K562 (cell line): ENCODE measurements at regions not wholly inside any gene's neighbourhood (a gene's known extent, or its start where the extent isn't known, plus 50 kb on each side); places are given as distances from the start of the nearest gene placed in this dataset.

Experiments used
- ATAC-seq: fragments of 200-7000 bp; cut with Tn5 transposase; 3 replicates; pipeline ENCODE4 v1.9.1; 2020; ENCODE audit warnings: moderate library complexity
- BruUV-seq: library from RNA; stranded (reverse); fragments of 400-500 nt; replicated peaks from 2 replicates; lab custom pipeline; 2021; lab: Mats Ljungman, UMichigan
- CTCF ChIA-PET: fragments of 300-600 bp; formaldehyde crosslinking; extraction: SDS; loops from one replicate; lab custom pipeline; 2021; ENCODE audit warnings: low intra/inter-chr PET ratio; lab: Yijun Ruan, JAX
- POLR2A ChIA-PET: fragments of 300-600, 350-650 bp; sonication (Branson Sonifier 250); formaldehyde crosslinking; extraction: SDS; loops from one replicate; lab custom pipeline; 2021; ENCODE audit warnings: antibody characterized with exemption, inconsistent platforms; lab: Yijun Ruan, JAX
- DNase-seq, 4 experiments: peaks; one replicate each; pipeline versions ENCODE4 v3.0.0 to v3.0.0-alpha.2; 2011 to 2018; ENCODE audit warnings: low spot score in 3 of 4, mixed read lengths in 3 of 4; ENCODE audit errors: extremely low read depth in 1 of 4
- FAIRE-seq: peaks from 2 replicates; lab custom pipeline; 2011; peaks lifted over from hg19 to GRCh38; lab: Jason Lieb, UNC
- H2AFZ ChIP-seq: 2 replicates; pipeline ENCODE4 v1.6.0; 2011; ENCODE audit warnings: low read depth, low read length, control low read depth, inconsistent platforms
- H3K27ac ChIP-seq: fragments of 200-600 bp; 3 replicates; pipeline ENCODE4 v1.8.0; 2011; ENCODE audit warnings: low read depth, mild to moderate bottlenecking, control low read depth, inconsistent platforms, low read length, moderate library complexity, mixed read lengths; ENCODE audit errors: extremely low read depth
- H3K27me3 ChIP-seq, 2 experiments: fragments of 300-600 bp in 1 of 2; 2 replicates in 1 of 2; 3 replicates in 1 of 2; pipeline versions ENCODE4 v1.6.0 to v1.8.0; 2011; ENCODE audit warnings: inconsistent platforms in 2 of 2, low read length in 2 of 2, mild to moderate bottlenecking in 1 of 2, mixed read lengths in 1 of 2, moderate library complexity in 1 of 2; ENCODE audit not compliant: control insufficient read depth in 2 of 2, insufficient read depth in 2 of 2
- H3K36me3 ChIP-seq: fragments of 300-600 bp; 3 replicates; pipeline ENCODE4 v1.8.0; 2011; ENCODE audit warnings: mild to moderate bottlenecking, low read length, inconsistent platforms; ENCODE audit not compliant: control insufficient read depth, insufficient read depth
- H3K4me1 ChIP-seq, 2 experiments: fragments of 200-600 bp in 1 of 2; replicated peaks in 1 of 2; 2 replicates in 1 of 2; 3 replicates in 1 of 2; pipeline versions ENCODE4 v1.5.1 to v1.8.0; 2011; ENCODE audit warnings: inconsistent platforms in 2 of 2, low read length in 2 of 2, mild to moderate bottlenecking in 1 of 2, mixed read lengths in 1 of 2, moderate library complexity in 1 of 2; ENCODE audit not compliant: control insufficient read depth in 2 of 2, insufficient read depth in 2 of 2
- H3K4me2 ChIP-seq: 2 replicates; pipeline ENCODE4 v1.6.1; 2011; ENCODE audit warnings: low read length, control low read depth, inconsistent platforms, mixed read lengths; ENCODE audit not compliant: insufficient read depth
- H3K4me3 ChIP-seq: fragments of 200-600 bp; sonication (generic), shearing (Covaris generic); 2 replicates; pipeline ENCODE4 v1.5.1; 2016; ENCODE audit warnings: control low read depth, inconsistent platforms
- H3K79me2 ChIP-seq: fragments of 200-600 bp; 3 replicates; pipeline ENCODE4 v1.8.0; 2011; ENCODE audit warnings: low read length, inconsistent platforms; ENCODE audit not compliant: control insufficient read depth, insufficient read depth
- H3K9ac ChIP-seq, 2 experiments: 2 replicates each; pipeline versions ENCODE4 v1.6.0 to v1.6.1; 2011; ENCODE audit warnings: low read depth in 2 of 2, low read length in 2 of 2, control low read depth in 1 of 2, inconsistent platforms in 1 of 2, mild to moderate bottlenecking in 1 of 2, mixed read lengths in 1 of 2; ENCODE audit not compliant: insufficient read depth in 1 of 2
- H3K9me1 ChIP-seq: one replicate; pipeline ENCODE4 v1.6.0; 2011; ENCODE audit warnings: inconsistent platforms, mild to moderate bottlenecking, low read length, moderate library complexity; ENCODE audit not compliant: control insufficient read depth, insufficient read depth
- H3K9me3 ChIP-seq: replicated peaks from 2 replicates; pipeline ENCODE4 v1.5.1; 2011; ENCODE audit warnings: low read depth, low read length, inconsistent platforms; ENCODE audit not compliant: control insufficient read depth, insufficient read depth
- H4K20me1 ChIP-seq: replicated peaks from 2 replicates; pipeline ENCODE4 v1.6.1; 2011; ENCODE audit warnings: low read length, inconsistent platforms, mixed read lengths; ENCODE audit not compliant: control insufficient read depth, insufficient read depth
- DDX20 ChIP-seq: fragments of 450-650 bp; IDR thresholded peaks from 2 replicates; pipeline ENCODE4 v1.6.1; 2016; ENCODE audit warnings: missing genetic modification characterization, low read depth, mild to moderate bottlenecking, missing compliant biosample characterization, moderate library complexity
- EGR1 ChIP-seq: fragments of 450-650 bp; conservative IDR thresholded peaks from 2 replicates; pipeline ENCODE4 v1.6.1; 2017; ENCODE audit warnings: mild to moderate bottlenecking
- EWSR1 ChIP-seq: fragments of 450-650 bp; IDR thresholded peaks from 2 replicates; pipeline ENCODE4 v1.6.1; 2018; ENCODE audit warnings: borderline replicate concordance, mild to moderate bottlenecking, low read depth, moderate library complexity; ENCODE audit not compliant: partially characterized antibody
- GATAD2B ChIP-seq: fragments of 450-650 bp; IDR thresholded peaks from 2 replicates; pipeline ENCODE4 v1.6.1; 2017; ENCODE audit warnings: mild to moderate bottlenecking, borderline replicate concordance
- KAT7 ChIP-seq: sonication (generic); formaldehyde crosslinking; IDR thresholded peaks from 2 replicates; pipeline ENCODE4 v1.8.0; 2022; ENCODE audit warnings: missing genetic modification reagents, mild to moderate bottlenecking, borderline replicate concordance
- KAT8 ChIP-seq: fragments of 450-650 bp; IDR thresholded peaks from 2 replicates; pipeline ENCODE4 v1.6.1; 2016; ENCODE audit warnings: low read depth, mild to moderate bottlenecking
- KLF16 ChIP-seq: IDR thresholded peaks from 2 replicates; pipeline ENCODE4 v1.6.1; 2016; ENCODE audit warnings: antibody characterized with exemption
- PYGO2 ChIP-seq: fragments of 450-650 bp; IDR thresholded peaks from 2 replicates; pipeline ENCODE4 v1.6.1; 2016; ENCODE audit warnings: mild to moderate bottlenecking, missing genetic modification characterization, moderate library complexity, missing compliant biosample characterization
- RAD51 ChIP-seq: fragments of 450-650 bp; IDR thresholded peaks from 2 replicates; pipeline ENCODE4 v1.7.1; 2016; ENCODE audit warnings: low read depth, mild to moderate bottlenecking, borderline replicate concordance
- TCF7 ChIP-seq: sonication (generic); IDR thresholded peaks from 2 replicates; pipeline ENCODE4 v1.6.1; 2016; ENCODE audit warnings: antibody characterized with exemption, borderline replicate concordance
- TGIF2 ChIP-seq: sonication (generic); formaldehyde crosslinking; IDR thresholded peaks from 2 replicates; pipeline ENCODE4 v1.8.1; 2022; ENCODE audit warnings: mild to moderate bottlenecking, missing genetic modification reagents, moderate library complexity
- ZNF324 ChIP-seq: fragments of 250-450 bp; sonication (Bioruptor Pico); IDR thresholded peaks from 2 replicates; pipeline ENCODE4 v1.4.0; 2020; ENCODE audit warnings: mild to moderate bottlenecking
- ZNF766 ChIP-seq: fragments of 200-800 bp; sonication (Bioruptor generic); conservative IDR thresholded peaks from 2 replicates; pipeline ENCODE4 v1.6.1; 2016; ENCODE audit warnings: missing genetic modification characterization, missing compliant biosample characterization
- WGBS: fragments of 100-300 bp; shearing (Covaris generic); methylation state at CpG from one replicate; pipeline ENCODE4 v1.1.6; 2016; ENCODE audit warnings: low coverage, mixed read lengths; ENCODE audit not compliant: insufficient coverage; ENCODE audit errors: missing lambda C conversion rate; 5-methylcytosine and 5-hydroxymethylcytosine counted together
- in situ Hi-C: fragments of 300-500 bp; cut with MboI; formaldehyde crosslinking; loops from 4 replicates; pipeline ENCODE4 v1.15.0; 2018; ENCODE audit warnings: inconsistent platforms, mixed read lengths
- intact Hi-C: fragments of 100-400 bp; cut with micrococcal nuclease; formaldehyde crosslinking; loops from 2 replicates; pipeline ENCODE4 v1.14.2; 2022

GRCh38 chr15:95948411-95948810, 382.1 kb upstream of the NR2F2 start:
- no peaks in the 10 kb centered on the region for H3K9me1 ChIP-seq
- peaks cover 0 to 6% of the 10 kb centered on the region in 2 experiments; a peak in 2 of 5 replicates for H3K4me1 ChIP-seq
- WGBS, result 90% methylated on average over 8 of the region's 8 CpGs
- BruUV-seq, result no TSS peak
- no peak overlapping the region for H3K27ac ChIP-seq
- H2AFZ ChIP-seq, result no peak overlapping the region
- TF ChIP-seq TGIF2 (CRISPR knock-in tag) (no peak), DDX20 (tag) (no peak), KLF16 (no peak), EWSR1 (no peak), PYGO2 (tag) (no peak), KAT7 (CRISPR knock-in tag) (no peak), EGR1 (no peak), KAT8 (no peak), TCF7 (no peak), ZNF324 (CRISPR knock-in tag) (no peak), RAD51 (no peak), GATAD2B (no peak), ZNF766 (no peak)
- DNase-seq, result no peak
- H3K79me2 ChIP-seq, result no peaks in the 10 kb centered on the region
- no peaks in the 10 kb centered on the region; the same call in 1 of the 2 replicates for H3K9me3 ChIP-seq
- H3K27me3 ChIP-seq, result no peaks in the 10 kb centered on the region
- ChIA-PET POLR2A (interaction anchor here (0.6 to 0.9 kb wide), 3 partner anchors 10 to 362 kb away, joined by 3 read pairs; no protein-coding TSS in a partner anchor), CTCF (no interaction called here)
- FAIRE-seq, result no peak
- H3K36me3 ChIP-seq, result no peaks in the 10 kb centered on the region
- H3K4me2 ChIP-seq, result no peak overlapping the region
- no peak overlapping the region for H3K4me3 ChIP-seq
- in situ Hi-C loops (no loop called here), intact Hi-C loops (no loop called here)
- no peak overlapping the region for H3K9ac ChIP-seq
- no peak for ATAC-seq
- H4K20me1 ChIP-seq, result no peaks in the 10 kb centered on the region
